ENCODE measurements at regions not wholly inside any gene's neighbourhood (a gene's known extent, or its start where the extent isn't known, plus 50 kb on each side); places are given as distances from the start of the nearest gene placed in this dataset.

GRCh38 chr14:23829736-23830471, 123.7 kb upstream of the DHRS4 start:
- Histone ChIP-seq H3K27ac (ENCODE audit: low read length) (no peak overlapping the region), H3K9me3 (ENCODE audit: control insufficient read depth, insufficient read depth, low read length) (no peaks in the 10 kb centered on the region), H3K4me3 (ENCODE audit: low read length) (no peak overlapping the region), H3K4me1 (ENCODE audit: control insufficient read depth, insufficient read depth, low read length) (no peaks in the 10 kb centered on the region), H3K27me3 (ENCODE audit: control insufficient read depth, insufficient read depth, low read length) (no peaks in the 10 kb centered on the region), H3K36me3 (ENCODE audit: control insufficient read depth, insufficient read depth, low read length) (no peaks in the 10 kb centered on the region)
- WGBS (ENCODE audit: insufficient coverage, insufficient read length): no CpG with 5 or more reads among the region's 2 CpGs
- no peak for DNase-seq (ENCODE audit: low read depth, low spot score)

GRCh38 chr14:23831596-23831995, 122.0 kb upstream of the DHRS4 start:
- no peak overlapping the region for H3K27ac ChIP-seq (ENCODE audit: low read length)
- no peaks in the 10 kb centered on the region for H3K27me3 ChIP-seq (ENCODE audit: control insufficient read depth, insufficient read depth, low read length)
- H3K36me3 ChIP-seq (ENCODE audit: control insufficient read depth, insufficient read depth, low read length): no peaks in the 10 kb centered on the region
- no peaks in the 10 kb centered on the region for H3K9me3 ChIP-seq (ENCODE audit: control insufficient read depth, insufficient read depth, low read length)
- DNase-seq (ENCODE audit: low read depth, low spot score): no peak
- no peak overlapping the region for H3K4me3 ChIP-seq (ENCODE audit: low read length)
- H3K4me1 ChIP-seq (ENCODE audit: control insufficient read depth, insufficient read depth, low read length): no peaks in the 10 kb centered on the region
- no CpG with 5 or more reads among the region's 3 CpGs for WGBS (ENCODE audit: insufficient coverage, insufficient read length)

GRCh38 chr14:23861666-23862065, 91.9 kb upstream of the DHRS4 start:
- no peak for DNase-seq (ENCODE audit: low read depth, low spot score)
- whole genome bisulfite sequencing (ENCODE audit: insufficient coverage, insufficient read length): no CpG with 5 or more reads among the region's 2 CpGs
- no peaks in the 10 kb centered on the region for H3K27me3 ChIP-seq (ENCODE audit: control insufficient read depth, insufficient read depth, low read length)

GRCh38 chr14:23862513-23862912, 91.1 kb upstream of the DHRS4 start:
- Histone ChIP-seq H3K9me3 (ENCODE audit: control insufficient read depth, insufficient read depth, low read length) (no peaks in the 10 kb centered on the region), H3K4me3 (ENCODE audit: low read length) (no peak overlapping the region), H3K36me3 (ENCODE audit: control insufficient read depth, insufficient read depth, low read length) (no peaks in the 10 kb centered on the region), H3K27me3 (ENCODE audit: control insufficient read depth, insufficient read depth, low read length) (no peaks in the 10 kb centered on the region), H3K27ac (ENCODE audit: low read length) (no peak overlapping the region), H3K4me1 (ENCODE audit: control insufficient read depth, insufficient read depth, low read length) (no peaks in the 10 kb centered on the region)
- DNase-seq (ENCODE audit: low read depth, low spot score): no peak
- WGBS (ENCODE audit: insufficient coverage, insufficient read length): no CpG with 5 or more reads among the region's 2 CpGs

More at GRCh38 chr14:23861666-23862065, 91.9 kb upstream of the DHRS4 start:
- Histone ChIP-seq H3K4me1 (ENCODE audit: control insufficient read depth, insufficient read depth, low read length) (no peaks in the 10 kb centered on the region), H3K9me3 (ENCODE audit: control insufficient read depth, insufficient read depth, low read length) (no peaks in the 10 kb centered on the region), H3K4me3 (ENCODE audit: low read length) (no peak overlapping the region), H3K36me3 (ENCODE audit: control insufficient read depth, insufficient read depth, low read length) (no peaks in the 10 kb centered on the region), H3K27ac (ENCODE audit: low read length) (no peak overlapping the region)

GRCh38 chr14:23863836-23864235, 89.7 kb upstream of the DHRS4 start:
- no peak overlapping the region for H3K27ac ChIP-seq (ENCODE audit: low read length)
- H3K4me1 ChIP-seq (ENCODE audit: control insufficient read depth, insufficient read depth, low read length): no peaks in the 10 kb centered on the region
- DNase-seq (ENCODE audit: low read depth, low spot score): no peak
- H3K36me3 ChIP-seq (ENCODE audit: control insufficient read depth, insufficient read depth, low read length): no peaks in the 10 kb centered on the region
- H3K27me3 ChIP-seq (ENCODE audit: control insufficient read depth, insufficient read depth, low read length): no peaks in the 10 kb centered on the region
- no peaks in the 10 kb centered on the region for H3K9me3 ChIP-seq (ENCODE audit: control insufficient read depth, insufficient read depth, low read length)
- H3K4me3 ChIP-seq (ENCODE audit: low read length): no peak overlapping the region
- no CpG with 5 or more reads among the region's 1 CpG for WGBS (ENCODE audit: insufficient coverage, insufficient read length)

GRCh38 chr14:23864259-23864658, 89.3 kb upstream of the DHRS4 start:
- Histone ChIP-seq H3K27ac (ENCODE audit: low read length) (no peak overlapping the region), H3K4me1 (ENCODE audit: control insufficient read depth, insufficient read depth, low read length) (no peaks in the 10 kb centered on the region), H3K4me3 (ENCODE audit: low read length) (no peak overlapping the region), H3K9me3 (ENCODE audit: control insufficient read depth, insufficient read depth, low read length) (no peaks in the 10 kb centered on the region), H3K36me3 (ENCODE audit: control insufficient read depth, insufficient read depth, low read length) (no peaks in the 10 kb centered on the region), H3K27me3 (ENCODE audit: control insufficient read depth, insufficient read depth, low read length) (no peaks in the 10 kb centered on the region)
- DNase-seq (ENCODE audit: low read depth, low spot score): no peak
- WGBS (ENCODE audit: insufficient coverage, insufficient read length): no CpG with 5 or more reads among the region's 2 CpGs

- H3K9me3 ChIP-seq (ENCODE audit: control insufficient read depth, insufficient read depth, low read length): no peaks in the 10 kb centered on the region
- H3K4me1 ChIP-seq (ENCODE audit: control insufficient read depth, insufficient read depth, low read length): no peaks in the 10 kb centered on the region
- no peak overlapping the region for H3K4me3 ChIP-seq (ENCODE audit: low read length)
- no peak overlapping the region for H3K27ac ChIP-seq (ENCODE audit: low read length)
- no peaks in the 10 kb centered on the region for H3K36me3 ChIP-seq (ENCODE audit: control insufficient read depth, insufficient read depth, low read length)
- WGBS (ENCODE audit: insufficient coverage, insufficient read length): no CpG with 5 or more reads among the region's 3 CpGs
- no peaks in the 10 kb centered on the region for H3K27me3 ChIP-seq (ENCODE audit: control insufficient read depth, insufficient read depth, low read length)
- no peak for DNase-seq (ENCODE audit: low read depth, low spot score)
Observed at GRCh38 chr14:23864861-23865260, 88.7 kb upstream of the DHRS4 start.

- Histone ChIP-seq H3K27ac (ENCODE audit: low read length) (no peak overlapping the region), H3K36me3 (ENCODE audit: control insufficient read depth, insufficient read depth, low read length) (no peaks in the 10 kb centered on the region), H3K4me3 (ENCODE audit: low read length) (no peak overlapping the region), H3K4me1 (ENCODE audit: control insufficient read depth, insufficient read depth, low read length) (no peaks in the 10 kb centered on the region), H3K9me3 (ENCODE audit: control insufficient read depth, insufficient read depth, low read length) (no peaks in the 10 kb centered on the region), H3K27me3 (ENCODE audit: control insufficient read depth, insufficient read depth, low read length) (no peaks in the 10 kb centered on the region)
- no peak for DNase-seq (ENCODE audit: low read depth, low spot score)
- WGBS (ENCODE audit: insufficient coverage, insufficient read length): no CpG with 5 or more reads among the region's 2 CpGs
Observed at GRCh38 chr14:23865502-23865901, 88.1 kb upstream of the DHRS4 start.

GRCh38 chr14:23866269-23866668, 87.3 kb upstream of the DHRS4 start:
- Histone ChIP-seq H3K36me3 (ENCODE audit: control insufficient read depth, insufficient read depth, low read length) (no peaks in the 10 kb centered on the region), H3K9me3 (ENCODE audit: control insufficient read depth, insufficient read depth, low read length) (no peaks in the 10 kb centered on the region), H3K4me1 (ENCODE audit: control insufficient read depth, insufficient read depth, low read length) (no peaks in the 10 kb centered on the region), H3K4me3 (ENCODE audit: low read length) (no peak overlapping the region), H3K27ac (ENCODE audit: low read length) (no peak overlapping the region), H3K27me3 (ENCODE audit: control insufficient read depth, insufficient read depth, low read length) (no peaks in the 10 kb centered on the region)
- no CpG with 5 or more reads among the region's 6 CpGs for WGBS (ENCODE audit: insufficient coverage, insufficient read length)
- no peak for DNase-seq (ENCODE audit: low read depth, low spot score)

- H3K4me3 ChIP-seq (ENCODE audit: low read length): no peak overlapping the region
- no peaks in the 10 kb centered on the region for H3K4me1 ChIP-seq (ENCODE audit: control insufficient read depth, insufficient read depth, low read length)
- H3K36me3 ChIP-seq (ENCODE audit: control insufficient read depth, insufficient read depth, low read length): no peaks in the 10 kb centered on the region
- H3K27ac ChIP-seq (ENCODE audit: low read length): no peak overlapping the region
- H3K9me3 ChIP-seq (ENCODE audit: control insufficient read depth, insufficient read depth, low read length): no peaks in the 10 kb centered on the region
- H3K27me3 ChIP-seq (ENCODE audit: control insufficient read depth, insufficient read depth, low read length): no peaks in the 10 kb centered on the region
- no peak for DNase-seq (ENCODE audit: low read depth, low spot score)
- no CpG with 5 or more reads among the region's 2 CpGs for WGBS (ENCODE audit: insufficient coverage, insufficient read length)
Observed at GRCh38 chr14:23869078-23869719, 84.4 kb upstream of the DHRS4 start.

Data from iPS DF 6.9 (cell line).